OCI-LY1 (cell line): ENCODE measurements at regions not wholly inside any gene's neighbourhood (a gene's known extent, or its start where the extent isn't known, plus 50 kb on each side); places are given as distances from the start of the nearest gene placed in this dataset.

ENCODE experiments used
- H2AFZ ChIP-seq: fragments of 200-600 bp; sonication (generic), shearing (Covaris generic); 2 replicates; pipeline ENCODE4 v1.6.0; 2014; ENCODE audit warnings: antibody characterized with exemption, mild to moderate bottlenecking, low read length
- H3F3A ChIP-seq: fragments of 200-600 bp; sonication (generic), shearing (Covaris generic); 2 replicates; pipeline ENCODE4 v1.6.0; 2014; ENCODE audit warnings: mild to moderate bottlenecking, antibody characterized with exemption, low read length, moderate library complexity; ENCODE audit not compliant: insufficient read depth
- H3K27ac ChIP-seq: fragments of 200-600 bp; sonication (generic); 2 replicates; pipeline ENCODE4 v1.5.1; 2014; ENCODE audit warnings: low read length, mixed run types, mild to moderate bottlenecking, low read depth; ENCODE audit not compliant: poor library complexity, severe bottlenecking
- H3K27me3 ChIP-seq: fragments of 200-600 bp; sonication (generic); 2 replicates; pipeline ENCODE4 v1.6.0; 2014; ENCODE audit warnings: antibody characterized with exemption, mild to moderate bottlenecking, low read length, moderate library complexity; ENCODE audit not compliant: insufficient read depth
- H3K36me3 ChIP-seq: fragments of 200-600 bp; sonication (generic); 2 replicates; pipeline ENCODE4 v1.6.1; 2014; ENCODE audit warnings: mild to moderate bottlenecking, antibody characterized with exemption, low read length, moderate library complexity, mixed read lengths; ENCODE audit not compliant: insufficient read depth
- H3K4me1 ChIP-seq: fragments of 200-600 bp; sonication (generic); 2 replicates; pipeline ENCODE4 v1.5.1; 2014; ENCODE audit warnings: mild to moderate bottlenecking, low read length, moderate library complexity; ENCODE audit not compliant: insufficient read depth, severe bottlenecking
- H3K4me2 ChIP-seq: fragments of 200-600 bp; sonication (generic), shearing (Covaris generic); 2 replicates; pipeline ENCODE4 v1.6.1; 2014; ENCODE audit warnings: low read length
- H3K4me3 ChIP-seq: fragments of 200-600 bp; sonication (generic); 2 replicates; pipeline ENCODE4 v1.5.1; 2014; ENCODE audit warnings: low read length, low read depth, mild to moderate bottlenecking, mixed read lengths; ENCODE audit not compliant: poor library complexity, severe bottlenecking
- H3K79me2 ChIP-seq: fragments of 200-600 bp; shearing (Covaris generic); 2 replicates; pipeline ENCODE4 v1.6.1; 2016; ENCODE audit warnings: mixed run types, low read length, mixed read lengths; ENCODE audit not compliant: insufficient read depth
- H3K9ac ChIP-seq: fragments of 200-600 bp; sonication (generic), shearing (Covaris generic); 2 replicates; pipeline ENCODE4 v1.6.1; 2014; ENCODE audit warnings: mild to moderate bottlenecking, low read length, mixed read lengths
- H3K9me2 ChIP-seq: fragments of 200-600 bp; sonication (generic), shearing (Covaris generic); 2 replicates; pipeline ENCODE4 v1.6.1; 2014; ENCODE audit warnings: low read depth, mild to moderate bottlenecking, low read length, mixed read lengths
- H3K9me3 ChIP-seq: fragments of 200-600 bp; shearing (Covaris generic); 2 replicates; pipeline ENCODE4 v1.6.1; 2014; ENCODE audit warnings: low read length, mixed read lengths
- H4K20me1 ChIP-seq: fragments of 200-600 bp; sonication (generic), shearing (Covaris generic); 2 replicates; pipeline ENCODE4 v1.6.0; 2016; ENCODE audit warnings: mild to moderate bottlenecking, low read length; ENCODE audit not compliant: insufficient read depth
- CTCF ChIP-seq: fragments of 200-600 bp; sonication (generic), shearing (Covaris generic); IDR thresholded peaks from 2 replicates; pipeline ENCODE4 v1.5.1; 2017; ENCODE audit warnings: mild to moderate bottlenecking, antibody characterized with exemption, low read length, moderate library complexity, mixed read lengths
- EZH2 ChIP-seq: fragments of 200-600 bp; sonication (generic), shearing (Covaris generic); IDR thresholded peaks from 2 replicates; pipeline ENCODE4 v1.8.0; 2017; ENCODE audit warnings: borderline replicate concordance, mixed run types, mild to moderate bottlenecking, antibody characterized with exemption, low read length, moderate library complexity, mixed read lengths

- H2AFZ ChIP-seq: no peak overlapping the region
- no peaks in the 10 kb centered on the region for H3K79me2 ChIP-seq
- H3K4me3 ChIP-seq: no peak overlapping the region
- H3K27ac ChIP-seq: no peak overlapping the region
- no peak overlapping the region for H3K9ac ChIP-seq
- no peaks in the 10 kb centered on the region for H3K4me1 ChIP-seq
- H3K9me2 ChIP-seq: no peaks in the 10 kb centered on the region
- TF ChIP-seq CTCF (no peak), EZH2 (no peak)
- no peaks in the 10 kb centered on the region for H4K20me1 ChIP-seq
- no peaks in the 10 kb centered on the region for H3K9me3 ChIP-seq
- H3F3A ChIP-seq: no peaks in the 10 kb centered on the region
- H3K36me3 ChIP-seq: no peaks in the 10 kb centered on the region
- no peak overlapping the region for H3K4me2 ChIP-seq
- no peaks in the 10 kb centered on the region for H3K27me3 ChIP-seq
Measured at GRCh38 chr3:87354398-87354797, 78.0 kb upstream of the POU1F1 start.

- no peak overlapping the region for H2AFZ ChIP-seq
- TF ChIP-seq CTCF (no peak), EZH2 (no peak)
- no peaks in the 10 kb centered on the region for H3K27me3 ChIP-seq
- no peak overlapping the region for H3K4me3 ChIP-seq
- H4K20me1 ChIP-seq: no peaks in the 10 kb centered on the region
- no peaks in the 10 kb centered on the region for H3K9me2 ChIP-seq
- no peaks in the 10 kb centered on the region for H3K79me2 ChIP-seq
- no peaks in the 10 kb centered on the region for H3K9me3 ChIP-seq
- H3K27ac ChIP-seq: no peak overlapping the region
- H3F3A ChIP-seq: no peaks in the 10 kb centered on the region
- H3K4me2 ChIP-seq: no peak overlapping the region
- H3K36me3 ChIP-seq: no peaks in the 10 kb centered on the region
- no peaks in the 10 kb centered on the region for H3K4me1 ChIP-seq
- no peak overlapping the region for H3K9ac ChIP-seq
Measured at GRCh38 chr3:87351937-87352336, 75.6 kb upstream of the POU1F1 start.

- no peaks in the 10 kb centered on the region for H3K36me3 ChIP-seq
- no peak overlapping the region for H3K27ac ChIP-seq
- H3F3A ChIP-seq: no peaks in the 10 kb centered on the region
- no peak overlapping the region for H3K4me3 ChIP-seq
- no peak overlapping the region for H3K4me2 ChIP-seq
- no peak overlapping the region for H3K9ac ChIP-seq
- no peaks in the 10 kb centered on the region for H3K9me3 ChIP-seq
- no peaks in the 10 kb centered on the region for H3K79me2 ChIP-seq
- H2AFZ ChIP-seq: no peak overlapping the region
- TF ChIP-seq EZH2 (no peak), CTCF (peak; percentile 78)
- no peaks in the 10 kb centered on the region for H3K9me2 ChIP-seq
- H3K27me3 ChIP-seq: no peaks in the 10 kb centered on the region
- H4K20me1 ChIP-seq: no peaks in the 10 kb centered on the region
- H3K4me1 ChIP-seq: no peaks in the 10 kb centered on the region
Measured at GRCh38 chr3:87350367-87351199, 74.2 kb upstream of the POU1F1 start.
